ENCODE measurements at regions not wholly inside any gene's neighbourhood (a gene's known extent, or its start where the extent isn't known, plus 50 kb on each side); places are given as distances from the start of the nearest gene placed in this dataset.

DNA sequence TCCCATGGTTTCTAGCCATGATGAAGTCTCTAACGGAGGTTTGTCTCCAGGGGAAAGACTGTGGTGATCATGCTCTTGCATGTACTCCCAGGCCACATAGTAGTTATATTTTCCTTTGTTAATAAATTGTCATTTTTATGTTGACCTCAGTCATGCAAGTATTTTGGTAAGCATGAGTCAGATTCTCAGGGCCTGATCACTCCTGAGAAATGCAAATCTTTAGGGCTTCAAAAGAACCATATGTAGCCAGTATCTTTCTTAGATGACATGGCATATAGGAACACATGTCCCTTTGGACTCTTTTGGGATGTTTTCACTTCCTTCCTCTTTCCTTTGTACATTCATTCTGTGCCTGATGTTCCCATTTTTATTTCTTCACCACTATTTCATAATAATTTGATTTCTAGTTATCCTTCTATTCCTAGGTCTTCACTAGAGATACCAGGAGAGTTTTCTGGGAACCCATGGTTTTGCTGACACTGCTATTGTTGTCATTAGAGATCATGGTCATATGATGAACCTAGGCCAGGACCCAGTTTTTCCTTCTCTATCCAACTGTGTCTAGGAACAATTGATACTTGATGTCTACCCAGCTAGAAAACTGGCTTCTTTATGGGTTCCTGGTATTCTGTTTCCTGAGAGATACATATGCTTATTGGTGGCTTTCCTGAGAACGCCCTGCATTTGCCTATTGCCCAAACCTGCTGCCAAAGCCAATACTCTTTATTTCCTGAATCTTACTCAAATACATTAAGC is 248.1 kb upstream of the NREP start:
- no peaks in the 10 kb centered on the region for H3K9me3 ChIP-seq
- TF ChIP-seq, protein P1, sequence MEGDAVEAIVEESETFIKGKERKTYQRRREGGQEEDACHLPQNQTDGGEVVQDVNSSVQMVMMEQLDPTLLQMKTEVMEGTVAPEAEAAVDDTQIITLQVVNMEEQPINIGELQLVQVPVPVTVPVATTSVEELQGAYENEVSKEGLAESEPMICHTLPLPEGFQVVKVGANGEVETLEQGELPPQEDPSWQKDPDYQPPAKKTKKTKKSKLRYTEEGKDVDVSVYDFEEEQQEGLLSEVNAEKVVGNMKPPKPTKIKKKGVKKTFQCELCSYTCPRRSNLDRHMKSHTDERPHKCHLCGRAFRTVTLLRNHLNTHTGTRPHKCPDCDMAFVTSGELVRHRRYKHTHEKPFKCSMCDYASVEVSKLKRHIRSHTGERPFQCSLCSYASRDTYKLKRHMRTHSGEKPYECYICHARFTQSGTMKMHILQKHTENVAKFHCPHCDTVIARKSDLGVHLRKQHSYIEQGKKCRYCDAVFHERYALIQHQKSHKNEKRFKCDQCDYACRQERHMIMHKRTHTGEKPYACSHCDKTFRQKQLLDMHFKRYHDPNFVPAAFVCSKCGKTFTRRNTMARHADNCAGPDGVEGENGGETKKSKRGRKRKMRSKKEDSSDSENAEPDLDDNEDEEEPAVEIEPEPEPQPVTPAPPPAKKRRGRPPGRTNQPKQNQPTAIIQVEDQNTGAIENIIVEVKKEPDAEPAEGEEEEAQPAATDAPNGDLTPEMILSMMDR (IDR thresholded peaks at IDR 0.05) = no peak
- no peaks in the 10 kb centered on the region for H3K27me3 ChIP-seq
- H3K36me3 ChIP-seq = no peaks in the 10 kb centered on the region
- H3K27ac ChIP-seq = peak overlapping the region; percentile 5 to 58
- H3K4me1 ChIP-seq = peaks cover 0 to 4% of the 10 kb centered on the region in 2 donors
- no peak for DNase-seq (ENCODE audit: low spot score in 2 of 2)
- intact Hi-C loops (cut with DNase I) = loop anchor here (10.0 kb wide), 1 partner anchor 450 kb away; no protein-coding TSS in a partner anchor
- no peak overlapping the region for H3K4me3 ChIP-seq

DNA sequence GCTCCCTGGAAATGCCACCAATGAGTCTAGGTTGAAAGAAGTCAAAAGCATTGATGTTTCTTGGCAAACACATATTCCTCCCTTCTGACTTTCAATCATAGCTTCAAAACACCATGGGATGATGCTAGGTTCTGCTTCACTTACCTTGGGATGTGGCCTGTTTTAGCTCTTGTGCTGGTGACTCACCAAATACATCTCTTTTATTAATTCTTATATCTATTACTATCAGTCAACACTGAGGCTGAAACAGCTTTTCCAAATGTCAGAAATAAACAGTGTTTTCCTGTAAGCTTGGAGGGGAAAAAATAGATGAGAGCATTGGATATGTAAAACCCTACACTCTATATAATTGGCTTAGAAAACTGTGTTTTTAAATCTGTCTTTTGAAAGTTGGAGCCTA is 245.4 kb upstream of the NREP start:
- H3K36me3 ChIP-seq = no peaks in the 10 kb centered on the region
- H3K9me3 ChIP-seq = no peaks in the 10 kb centered on the region
- H3K27ac ChIP-seq = no peak overlapping the region
- H3K4me1 ChIP-seq = peaks cover 0 to 4% of the 10 kb centered on the region in 2 donors
- intact Hi-C loops (cut with DNase I) = loop anchor here (10.0 kb wide), 1 partner anchor 448 kb away; no protein-coding TSS in a partner anchor
- H3K4me3 ChIP-seq = no peak overlapping the region
- H3K27me3 ChIP-seq = no peaks in the 10 kb centered on the region
- TF ChIP-seq, protein P1 (IDR thresholded peaks at IDR 0.05) = no peak
- DNase-seq (ENCODE audit: low spot score in 2 of 2) = no peak

DNA sequence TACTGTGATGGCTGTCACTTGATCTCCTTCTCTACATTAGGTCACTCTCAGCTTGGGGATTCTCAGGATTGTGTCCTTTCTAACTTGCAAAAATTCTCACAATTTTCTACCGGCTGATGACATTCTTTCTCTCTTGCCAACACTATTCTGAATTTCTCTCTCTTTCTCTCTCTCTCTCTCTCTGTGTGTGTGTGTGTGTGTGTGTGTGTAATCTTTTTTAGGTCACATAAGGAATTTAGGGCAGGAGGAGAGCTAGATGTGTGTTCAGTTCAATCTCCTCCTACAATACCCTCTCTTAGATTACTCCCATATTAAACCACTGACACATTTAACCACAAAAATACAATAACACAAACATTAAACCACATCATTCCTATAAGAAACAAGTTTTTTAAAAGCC is 242.3 kb upstream of the NREP start:
- Histone ChIP-seq H3K4me3 (no peak overlapping the region), H3K4me1 (no peaks in the 10 kb centered on the region), H3K36me3 (no peaks in the 10 kb centered on the region), H3K9me3 (no peaks in the 10 kb centered on the region), H3K27me3 (no peaks in the 10 kb centered on the region), H3K27ac (no peak overlapping the region)
- DNase-seq (ENCODE audit: low spot score in 2 of 2) = no peak
- intact Hi-C loops (cut with DNase I) = no loop called here
- TF ChIP-seq, protein P1 (IDR thresholded peaks at IDR 0.05) = no peak

DNA sequence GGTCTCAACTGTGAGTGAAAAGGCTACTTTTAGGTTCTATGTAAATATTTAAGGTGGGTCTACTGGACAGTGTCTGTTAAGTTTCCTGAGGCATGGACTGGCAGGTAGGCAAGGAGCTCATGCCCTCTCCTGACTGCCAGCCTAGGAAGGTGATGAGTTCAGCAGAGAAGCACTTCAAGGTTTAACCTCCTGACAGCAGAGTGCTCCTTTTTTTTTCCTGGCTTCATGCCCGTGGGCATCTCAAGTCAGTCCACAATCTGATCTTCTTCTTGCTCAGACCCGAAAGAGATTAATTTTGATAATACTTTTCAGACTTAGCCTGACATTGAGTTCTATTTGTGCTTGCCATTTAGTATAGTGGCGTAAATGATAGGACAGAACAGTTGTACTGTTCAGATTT is 241.9 kb upstream of the NREP start:
- H3K4me1 ChIP-seq = no peaks in the 10 kb centered on the region
- no peak overlapping the region for H3K27ac ChIP-seq
- no peaks in the 10 kb centered on the region for H3K27me3 ChIP-seq
- no peaks in the 10 kb centered on the region for H3K36me3 ChIP-seq
- no peak for DNase-seq (ENCODE audit: low spot score in 2 of 2)
- TF ChIP-seq, protein P1 (IDR thresholded peaks at IDR 0.05) = no peak
- intact Hi-C loops (cut with DNase I) = no loop called here
- H3K9me3 ChIP-seq = no peaks in the 10 kb centered on the region
- no peak overlapping the region for H3K4me3 ChIP-seq

DNA sequence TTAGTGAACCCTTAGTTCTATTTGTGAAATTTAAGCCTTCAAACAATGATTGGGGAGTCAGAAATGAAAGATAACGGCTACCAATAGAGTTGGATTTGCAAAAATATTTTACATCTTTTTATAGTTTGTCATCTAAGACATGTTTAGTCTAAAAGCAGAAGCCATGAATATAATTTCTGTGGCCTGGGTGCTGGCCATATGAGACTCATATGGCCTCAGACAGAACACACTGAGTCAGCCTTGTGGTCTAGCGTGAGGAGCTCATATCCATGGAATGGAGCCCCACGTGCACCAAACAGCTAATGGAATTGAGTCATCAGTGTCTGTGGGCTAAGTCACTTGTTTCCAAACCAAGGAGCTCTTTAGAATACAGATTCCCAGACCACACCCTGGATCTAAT is 240.7 kb upstream of the NREP start:
- Histone ChIP-seq H3K9me3 (no peaks in the 10 kb centered on the region), H3K36me3 (no peaks in the 10 kb centered on the region), H3K4me3 (no peak overlapping the region), H3K27ac (no peak overlapping the region), H3K27me3 (no peaks in the 10 kb centered on the region), H3K4me1 (no peaks in the 10 kb centered on the region)
- TF ChIP-seq, protein P1 (IDR thresholded peaks at IDR 0.05) = no peak
- peak in 1 of 2 donors; percentile 9 for DNase-seq (ENCODE audit: low spot score in 2 of 2)
- intact Hi-C loops (cut with DNase I) = no loop called here

Data from ascending aorta (tissue), 2 donors.